ENCODE measurements at regions not wholly inside any gene's neighbourhood (a gene's known extent, or its start where the extent isn't known, plus 50 kb on each side); places are given as distances from the start of the nearest gene placed in this dataset.

GRCh38 chr12:23209793-23210192 is 584.8 kb downstream of the ETNK1 start:
- DNase-seq (ENCODE audit: low read depth) = peak; percentile 4
- H3K4me3 ChIP-seq (ENCODE audit: low read depth, low read length) = no peak overlapping the region
- TF ChIP-seq, protein P1, sequence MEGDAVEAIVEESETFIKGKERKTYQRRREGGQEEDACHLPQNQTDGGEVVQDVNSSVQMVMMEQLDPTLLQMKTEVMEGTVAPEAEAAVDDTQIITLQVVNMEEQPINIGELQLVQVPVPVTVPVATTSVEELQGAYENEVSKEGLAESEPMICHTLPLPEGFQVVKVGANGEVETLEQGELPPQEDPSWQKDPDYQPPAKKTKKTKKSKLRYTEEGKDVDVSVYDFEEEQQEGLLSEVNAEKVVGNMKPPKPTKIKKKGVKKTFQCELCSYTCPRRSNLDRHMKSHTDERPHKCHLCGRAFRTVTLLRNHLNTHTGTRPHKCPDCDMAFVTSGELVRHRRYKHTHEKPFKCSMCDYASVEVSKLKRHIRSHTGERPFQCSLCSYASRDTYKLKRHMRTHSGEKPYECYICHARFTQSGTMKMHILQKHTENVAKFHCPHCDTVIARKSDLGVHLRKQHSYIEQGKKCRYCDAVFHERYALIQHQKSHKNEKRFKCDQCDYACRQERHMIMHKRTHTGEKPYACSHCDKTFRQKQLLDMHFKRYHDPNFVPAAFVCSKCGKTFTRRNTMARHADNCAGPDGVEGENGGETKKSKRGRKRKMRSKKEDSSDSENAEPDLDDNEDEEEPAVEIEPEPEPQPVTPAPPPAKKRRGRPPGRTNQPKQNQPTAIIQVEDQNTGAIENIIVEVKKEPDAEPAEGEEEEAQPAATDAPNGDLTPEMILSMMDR (conservative IDR thresholded peaks at IDR 0.05; ENCODE audit: low read depth, low read length) = no peak

DNA sequence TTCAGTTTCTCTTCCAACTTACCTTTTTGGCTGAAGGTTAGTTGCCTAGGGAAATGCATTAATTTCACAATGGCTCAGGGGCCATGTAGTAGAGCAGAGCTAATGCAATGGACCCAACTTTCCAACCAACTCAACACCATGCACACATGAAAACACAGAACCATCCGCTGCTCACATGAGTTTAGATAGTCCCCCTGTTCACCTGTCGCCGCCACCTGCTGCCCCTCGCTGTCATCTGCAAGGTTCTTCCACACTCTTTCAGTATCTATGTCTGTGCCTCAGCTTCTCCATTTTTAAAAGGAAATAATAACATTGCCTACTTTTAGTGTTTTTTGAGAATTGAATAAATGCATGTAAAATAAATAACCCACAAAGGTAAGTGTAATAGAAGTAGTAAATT is 585.6 kb downstream of the ETNK1 start:
- no peak for DNase-seq (ENCODE audit: low read depth)
- TF ChIP-seq, protein P1 (conservative IDR thresholded peaks at IDR 0.05; ENCODE audit: low read depth, low read length) = no peak

GRCh38 chr12:23211384-23212320 is 586.7 kb downstream of the ETNK1 start:
- DNase-seq (ENCODE audit: low read depth) = no peak
- TF ChIP-seq, protein P1 (conservative IDR thresholded peaks at IDR 0.05; ENCODE audit: low read depth, low read length) = no peak
- H3K4me3 ChIP-seq (ENCODE audit: low read depth, low read length) = no peak overlapping the region

More for the DNA sequence above, 585.6 kb downstream of the ETNK1 start:
- H3K4me3 ChIP-seq (ENCODE audit: low read depth, low read length) = no peak overlapping the region

DNA sequence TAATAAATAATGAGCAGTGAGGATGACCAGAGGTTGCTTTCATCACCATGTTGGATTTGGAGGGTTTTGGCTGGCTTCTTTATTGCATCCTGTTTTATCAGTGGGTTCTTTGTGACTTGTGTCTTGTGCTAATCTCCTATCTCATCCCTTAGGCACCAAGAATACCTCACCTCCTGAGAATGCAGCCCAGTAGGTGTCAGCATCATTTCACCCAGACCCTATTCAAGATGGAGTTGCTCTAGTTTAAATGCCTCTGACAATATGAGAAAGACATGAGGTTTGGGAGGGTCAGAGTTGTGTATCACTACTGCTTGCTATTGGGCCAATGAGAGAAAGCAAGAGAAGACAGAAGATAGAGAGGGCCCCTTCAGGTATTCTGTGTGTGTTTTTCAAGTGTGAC is 592.2 kb downstream of the ETNK1 start:
- no peak for DNase-seq (ENCODE audit: low read depth)
- H3K4me3 ChIP-seq (ENCODE audit: low read depth, low read length) = no peak overlapping the region
- TF ChIP-seq, protein P1 (conservative IDR thresholded peaks at IDR 0.05; ENCODE audit: low read depth, low read length) = no peak

DNA sequence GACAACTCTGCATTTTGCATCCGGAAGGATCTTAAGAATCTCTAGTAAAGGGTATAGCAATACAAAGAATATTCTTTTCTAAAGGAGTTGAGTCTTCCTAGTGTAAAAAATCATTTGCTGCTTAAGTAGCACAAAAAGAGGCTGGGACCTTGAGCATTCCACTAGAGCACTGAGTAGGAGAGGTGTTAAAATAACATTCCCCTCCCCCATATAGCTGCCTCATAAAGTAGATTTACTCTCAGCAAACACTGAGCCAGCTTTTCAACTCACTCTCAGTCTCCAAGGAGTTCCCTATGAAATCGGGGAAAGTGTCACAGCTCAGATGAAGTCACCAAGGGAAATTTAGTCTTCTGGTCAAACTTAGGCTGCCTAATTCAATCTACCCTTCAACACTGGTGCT is 592.7 kb downstream of the ETNK1 start:
- no peak overlapping the region for H3K4me3 ChIP-seq (ENCODE audit: low read depth, low read length)
- DNase-seq (ENCODE audit: low read depth) = no peak
- TF ChIP-seq, protein P1 (conservative IDR thresholded peaks at IDR 0.05; ENCODE audit: low read depth, low read length) = no peak

DNA sequence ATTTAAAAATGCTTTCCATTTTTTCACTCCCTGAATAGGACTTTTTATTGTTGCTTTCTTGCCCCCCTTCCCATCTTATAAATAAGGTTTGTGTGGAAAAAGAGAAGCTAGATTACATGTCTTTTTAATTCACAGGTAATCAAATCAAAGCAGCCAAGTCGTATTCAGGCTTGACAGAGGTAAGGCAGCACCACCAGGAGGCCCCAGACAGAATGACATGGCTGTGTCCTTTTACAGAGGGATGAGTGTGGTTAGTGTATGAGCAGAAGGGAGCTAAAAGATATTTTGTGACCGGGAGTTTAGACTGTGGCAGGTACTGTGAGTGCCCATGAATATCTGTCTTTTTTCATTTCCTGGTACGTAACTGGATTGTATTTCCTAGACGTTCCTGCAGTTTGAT is 596.1 kb downstream of the ETNK1 start:
- TF ChIP-seq, protein P1 (conservative IDR thresholded peaks at IDR 0.05; ENCODE audit: low read depth, low read length) = peak; percentile 46
- no peak overlapping the region for H3K4me3 ChIP-seq (ENCODE audit: low read depth, low read length)
- peak; percentile 14 for DNase-seq (ENCODE audit: low read depth)

GRCh38 chr12:23221926-23222325 is 597.0 kb downstream of the ETNK1 start:
- H3K4me3 ChIP-seq (ENCODE audit: low read depth, low read length) = no peak overlapping the region
- no peak for DNase-seq (ENCODE audit: low read depth)
- TF ChIP-seq, protein P1 (conservative IDR thresholded peaks at IDR 0.05; ENCODE audit: low read depth, low read length) = no peak
